NCI-H2171 treated with DMSO at 0.1 percent for 48 hours (cell line): ENCODE measurements at regions not wholly inside any gene's neighbourhood (a gene's known extent, or its start where the extent isn't known, plus 50 kb on each side); places are given as distances from the start of the nearest gene placed in this dataset.
"Not testable (repeated sequence)": the region's sequence is repeated elsewhere in the genome, so short reads cannot be mapped to it uniquely, and the experiment has no call there.

Experiments
- DNase-seq: peaks from one replicate; lab custom pipeline; 2025; lab: John Stamatoyannopoulos, UW

- no peak for DNase-seq
Observed at GRCh38 chr11:87645626-87646025, 529.6 kb downstream of the RAB38 start.

- DNase-seq = no peak
Observed at GRCh38 chr11:87639753-87640364, 535.4 kb downstream of the RAB38 start.

GRCh38 chr11:87635001-87635400 lies 540.2 kb downstream of the RAB38 start:
- DNase-seq = no peak

- no peak for DNase-seq
Observed at GRCh38 chr11:87634331-87634730, 540.9 kb downstream of the RAB38 start.

GRCh38 chr11:87628957-87629356 lies 546.3 kb downstream of the RAB38 start:
- no peak for DNase-seq

- DNase-seq = no peak
Observed at GRCh38 chr11:87628026-87628580, 547.1 kb downstream of the RAB38 start.

GRCh38 chr11:87623531-87624365 lies 551.5 kb downstream of the RAB38 start:
- DNase-seq = peak; percentile 49

- DNase-seq = no peak
Observed at GRCh38 chr11:87616511-87616910, 558.7 kb downstream of the RAB38 start.

- no peak for DNase-seq
Observed at GRCh38 chr11:87604350-87604749, 566.6 kb downstream of the TMEM135 start.

- peak; percentile 6 for DNase-seq
Observed at GRCh38 chr11:87603887-87604286, 566.2 kb downstream of the TMEM135 start.

- no peak for DNase-seq
Observed at GRCh38 chr11:87602776-87603175, 565.0 kb downstream of the TMEM135 start.

GRCh38 chr11:87600938-87601337 lies 563.2 kb downstream of the TMEM135 start:
- no peak for DNase-seq

GRCh38 chr11:87597725-87598124 lies 560.0 kb downstream of the TMEM135 start:
- DNase-seq = peak; percentile 7

- DNase-seq = no peak
Observed at GRCh38 chr11:87596176-87596575, 558.4 kb downstream of the TMEM135 start.

- DNase-seq = no peak
Observed at GRCh38 chr11:87589082-87589481, 551.3 kb downstream of the TMEM135 start.

GRCh38 chr11:87585613-87586012 lies 547.9 kb downstream of the TMEM135 start:
- not testable (repeated sequence) for DNase-seq

- no peak for DNase-seq
Observed at GRCh38 chr11:87583931-87584330, 546.2 kb downstream of the TMEM135 start.

- no peak for DNase-seq
Observed at GRCh38 chr11:87575088-87575487, 537.4 kb downstream of the TMEM135 start.

- DNase-seq = no peak
Observed at GRCh38 chr11:87574193-87574592, 536.5 kb downstream of the TMEM135 start.

- DNase-seq = no peak
Observed at GRCh38 chr11:87573708-87574107, 536.0 kb downstream of the TMEM135 start.

- no peak for DNase-seq
Observed at GRCh38 chr11:87572881-87573280, 535.1 kb downstream of the TMEM135 start.

- DNase-seq = no peak
Observed at GRCh38 chr11:87560352-87560751, 522.6 kb downstream of the TMEM135 start.

GRCh38 chr11:87559852-87560251 lies 522.1 kb downstream of the TMEM135 start:
- DNase-seq = not testable (repeated sequence)
